Mesendoderm (in vitro differentiated cells): ENCODE measurements at regions not wholly inside any gene's neighbourhood (a gene's known extent, or its start where the extent isn't known, plus 50 kb on each side); places are given as distances from the start of the nearest gene placed in this dataset.

ENCODE experiments used
- DNase-seq: peaks from one replicate; pipeline ENCODE4 v3.0.0; 2013
- H2AK5ac ChIP-seq: 2 replicates; pipeline ENCODE4 v1.6.1; 2013; ENCODE audit warnings: low read length, inconsistent platforms
- H2BK120ac ChIP-seq: 2 replicates; pipeline ENCODE4 v1.6.1; 2013; ENCODE audit warnings: low read depth, mild to moderate bottlenecking, low read length, moderate library complexity, mixed read lengths
- H2BK15ac ChIP-seq: replicated peaks from 2 replicates; pipeline ENCODE4 v1.6.1; 2013; ENCODE audit warnings: low read depth, mild to moderate bottlenecking, moderate library complexity
- H2BK5ac ChIP-seq: 2 replicates; pipeline ENCODE4 v1.6.1; 2013; ENCODE audit warnings: low read length, inconsistent platforms
- H3K18ac ChIP-seq: 2 replicates; pipeline ENCODE4 v1.6.1; 2013; ENCODE audit warnings: mild to moderate bottlenecking, low read length, mixed read lengths
- H3K23ac ChIP-seq: one replicate; pipeline ENCODE4 v1.6.1; 2013; ENCODE audit warnings: low read length
- H3K27ac ChIP-seq: 2 replicates; pipeline ENCODE4 v1.5.1; 2013; ENCODE audit warnings: low read depth, mild to moderate bottlenecking, inconsistent platforms, low read length, moderate library complexity
- H3K27me3 ChIP-seq: 2 replicates; pipeline ENCODE4 v1.6.1; 2013; ENCODE audit warnings: low read length, control low read depth, mild to moderate bottlenecking, inconsistent platforms; ENCODE audit not compliant: insufficient read depth, poor library complexity
- H3K36me3 ChIP-seq: 2 replicates; pipeline ENCODE4 v1.6.1; 2013; ENCODE audit warnings: low read length, inconsistent platforms; ENCODE audit not compliant: control insufficient read depth, insufficient read depth
- H3K4ac ChIP-seq: one replicate; pipeline ENCODE4 v1.6.1; 2013; ENCODE audit warnings: low read depth, mild to moderate bottlenecking, low read length, moderate library complexity
- H3K4me1 ChIP-seq: 2 replicates; pipeline ENCODE4 v1.6.1; 2013; ENCODE audit warnings: low read depth, low read length, inconsistent platforms; ENCODE audit not compliant: control insufficient read depth
- H3K4me2 ChIP-seq: 2 replicates; pipeline ENCODE4 v1.6.1; 2013; ENCODE audit warnings: low read length
- H3K4me3 ChIP-seq: 2 replicates; pipeline ENCODE4 v1.5.1; 2013; ENCODE audit warnings: mild to moderate bottlenecking, low read length
- H3K56ac ChIP-seq: one replicate; pipeline ENCODE4 v1.6.1; 2013; ENCODE audit warnings: low read length
- H3K79me1 ChIP-seq: 2 replicates; pipeline ENCODE4 v1.6.1; 2013; ENCODE audit warnings: low read length, inconsistent platforms
- H3K79me2 ChIP-seq: 2 replicates; pipeline ENCODE4 v1.6.1; 2013; ENCODE audit warnings: mild to moderate bottlenecking, low read length; ENCODE audit not compliant: control insufficient read depth, insufficient read depth
- H3K9ac ChIP-seq: 2 replicates; pipeline ENCODE4 v1.6.1; 2013; ENCODE audit warnings: low read length, inconsistent platforms
- H4K5ac ChIP-seq: one replicate; pipeline ENCODE4 v1.6.1; 2013; ENCODE audit warnings: low read length
- H4K8ac ChIP-seq: one replicate; pipeline ENCODE4 v1.6.1; 2013; ENCODE audit warnings: low read depth, mild to moderate bottlenecking, control low read depth, low read length, moderate library complexity
- WGBS: extraction: QIAGEN DNeasy Blood & Tissue Kit; methylation state at CpG from one replicate; pipeline ENCODE4 v1.1.7; 2013; ENCODE audit warnings: low lambda C conversion rate, missing lambda C conversion rate; ENCODE audit not compliant: insufficient coverage; ENCODE audit errors: extremely low coverage; 5-methylcytosine and 5-hydroxymethylcytosine counted together

GRCh38 chr6:91926361-91926760 lies 1339.5 kb upstream of the MAP3K7 start:
- no peak overlapping the region for H3K4me3 ChIP-seq
- no peak overlapping the region for H2BK15ac ChIP-seq
- H3K79me1 ChIP-seq, result no peaks in the 10 kb centered on the region
- no peaks in the 10 kb centered on the region for H3K36me3 ChIP-seq
- no peak overlapping the region for H3K18ac ChIP-seq
- DNase-seq, result no peak
- H3K27ac ChIP-seq, result no peak overlapping the region
- H4K5ac ChIP-seq, result no peak overlapping the region
- H3K4ac ChIP-seq, result no peak overlapping the region
- H3K4me2 ChIP-seq, result no peak overlapping the region
- H2BK5ac ChIP-seq, result no peak overlapping the region
- no peak overlapping the region for H3K23ac ChIP-seq
- H3K56ac ChIP-seq, result no peak overlapping the region
- H2BK120ac ChIP-seq, result no peak overlapping the region
- H2AK5ac ChIP-seq, result no peak overlapping the region
- no peak overlapping the region for H4K8ac ChIP-seq
- H3K9ac ChIP-seq, result no peak overlapping the region
- H3K4me1 ChIP-seq, result no peaks in the 10 kb centered on the region
- no peaks in the 10 kb centered on the region for H3K27me3 ChIP-seq
- H3K79me2 ChIP-seq, result no peaks in the 10 kb centered on the region
- WGBS, result 100% methylated on average over 1 of the region's 10 CpGs

- H3K36me3 ChIP-seq, result no peaks in the 10 kb centered on the region
- no peak overlapping the region for H3K4me3 ChIP-seq
- no CpG with 5 or more reads among the region's 2 CpGs for WGBS
- no peak overlapping the region for H4K5ac ChIP-seq
- H3K79me2 ChIP-seq, result no peaks in the 10 kb centered on the region
- H3K56ac ChIP-seq, result no peak overlapping the region
- no peak overlapping the region for H3K4me2 ChIP-seq
- no peak overlapping the region for H2AK5ac ChIP-seq
- H3K4ac ChIP-seq, result no peak overlapping the region
- no peak overlapping the region for H2BK15ac ChIP-seq
- no peak overlapping the region for H3K23ac ChIP-seq
- no peaks in the 10 kb centered on the region for H3K27me3 ChIP-seq
- no peaks in the 10 kb centered on the region for H3K79me1 ChIP-seq
- H3K27ac ChIP-seq, result no peak overlapping the region
- no peak overlapping the region for H2BK5ac ChIP-seq
- H3K9ac ChIP-seq, result no peak overlapping the region
- H3K4me1 ChIP-seq, result no peaks in the 10 kb centered on the region
- no peak overlapping the region for H3K18ac ChIP-seq
- DNase-seq, result no peak
- no peak overlapping the region for H4K8ac ChIP-seq
- no peak overlapping the region for H2BK120ac ChIP-seq
Observed at GRCh38 chr6:91911945-91912344, 1325.1 kb upstream of the MAP3K7 start.

- H3K4me3 ChIP-seq, result no peak overlapping the region
- no peak overlapping the region for H3K4ac ChIP-seq
- no peak overlapping the region for H2AK5ac ChIP-seq
- no peak overlapping the region for H3K23ac ChIP-seq
- H2BK120ac ChIP-seq, result no peak overlapping the region
- H2BK15ac ChIP-seq, result no peak overlapping the region
- no peak overlapping the region for H3K18ac ChIP-seq
- H4K8ac ChIP-seq, result no peak overlapping the region
- H3K4me2 ChIP-seq, result no peak overlapping the region
- H3K4me1 ChIP-seq, result no peaks in the 10 kb centered on the region
- H4K5ac ChIP-seq, result no peak overlapping the region
- H3K56ac ChIP-seq, result no peak overlapping the region
- H3K27me3 ChIP-seq, result no peaks in the 10 kb centered on the region
- no peak overlapping the region for H3K9ac ChIP-seq
- no peak for DNase-seq
- no peaks in the 10 kb centered on the region for H3K79me2 ChIP-seq
- H3K36me3 ChIP-seq, result no peaks in the 10 kb centered on the region
- no peaks in the 10 kb centered on the region for H3K79me1 ChIP-seq
- H3K27ac ChIP-seq, result no peak overlapping the region
- no CpG with 5 or more reads among the region's 4 CpGs for WGBS
- H2BK5ac ChIP-seq, result no peak overlapping the region
Observed at GRCh38 chr6:91904586-91905164, 1317.8 kb upstream of the MAP3K7 start.

GRCh38 chr6:91895599-91896285 lies 1308.9 kb upstream of the MAP3K7 start:
- Histone ChIP-seq H3K4me2 (no peak overlapping the region), H3K79me2 (no peaks in the 10 kb centered on the region), H4K5ac (no peak overlapping the region), H3K27me3 (no peaks in the 10 kb centered on the region), H3K23ac (no peak overlapping the region), H3K79me1 (no peaks in the 10 kb centered on the region), H3K4me3 (no peak overlapping the region), H3K18ac (no peak overlapping the region), H3K56ac (no peak overlapping the region), H3K4me1 (no peaks in the 10 kb centered on the region), H3K36me3 (no peaks in the 10 kb centered on the region), H2AK5ac (no peak overlapping the region), H4K8ac (no peak overlapping the region), H3K27ac (no peak overlapping the region), H2BK120ac (no peak overlapping the region), H2BK15ac (no peak overlapping the region), H3K9ac (no peak overlapping the region), H3K4ac (no peak overlapping the region), H2BK5ac (no peak overlapping the region)
- no CpG with 5 or more reads among the region's 6 CpGs for WGBS
- DNase-seq, result no peak

- no CpG with 5 or more reads among the region's 2 CpGs for WGBS
- Histone ChIP-seq H2AK5ac (no peak overlapping the region), H2BK5ac (no peak overlapping the region), H3K18ac (no peak overlapping the region), H3K23ac (no peak overlapping the region), H3K4ac (no peak overlapping the region), H3K27ac (no peak overlapping the region), H2BK120ac (no peak overlapping the region), H3K4me2 (no peak overlapping the region), H2BK15ac (no peak overlapping the region), H4K5ac (no peak overlapping the region), H3K27me3 (no peaks in the 10 kb centered on the region), H3K56ac (no peak overlapping the region), H4K8ac (no peak overlapping the region), H3K79me1 (no peaks in the 10 kb centered on the region), H3K36me3 (no peaks in the 10 kb centered on the region), H3K9ac (no peak overlapping the region), H3K79me2 (no peaks in the 10 kb centered on the region), H3K4me1 (no peaks in the 10 kb centered on the region), H3K4me3 (no peak overlapping the region)
- DNase-seq, result peak; percentile 19
Observed at GRCh38 chr6:91886183-91886795, 1299.4 kb upstream of the MAP3K7 start.
